Spleen (tissue), 7 donors: ENCODE measurements at regions not wholly inside any gene's neighbourhood (a gene's known extent, or its start where the extent isn't known, plus 50 kb on each side); places are given as distances from the start of the nearest gene placed in this dataset.

Experiments used
- CTCF ChIP-seq, 11 experiments: fragments of 200-600 bp in 7 of 11; fragments of 450-650 bp in 4 of 11; sonication (generic) in 4 of 11; IDR thresholded peaks in 8 of 11; conservative IDR thresholded peaks in 3 of 11; 1 replicate in 7 of 11; 2 replicates in 4 of 11; pipeline versions ENCODE4 v1.4.0 to v1.8.0; 2016 to 2021; ENCODE audit warnings: antibody characterized with exemption in 11 of 11, inconsistent platforms in 4 of 11, mild to moderate bottlenecking in 1 of 11
- POLR2A ChIP-seq, 3 donors: fragments of 450-650 bp; IDR thresholded peaks; one replicate each; pipeline ENCODE4 v1.5.1; 2017; ENCODE audit warnings: antibody characterized with exemption in 3 of 3, mild to moderate bottlenecking in 1 of 3
- donor health status: DM: no; HTN: no; CAD: no; lungs with moderate emphysema.
- donor health status: DM: no; HTN: no; CAD: no.
- donor health status: DM: no; HTN: no; CAD: no.

GRCh38 chr11:92306966-92307510 lies 82.4 kb downstream of the FAT3 start:
- no peak for TF ChIP-seq POLR2A (IDR thresholded peaks at IDR 0.05)
- no peak for TF ChIP-seq CTCF (IDR thresholded peaks at IDR 0.05 in 8 of 11, conservative IDR thresholded peaks at IDR 0.05 in 3 of 11)
